Panc1 (cell line): ENCODE measurements at regions not wholly inside any gene's neighbourhood (a gene's known extent, or its start where the extent isn't known, plus 50 kb on each side); places are given as distances from the start of the nearest gene placed in this dataset.

ENCODE experiments used
- ATAC-seq: fragments of 200-7000 bp; cut with Tn5 transposase; 2 replicates; pipeline ENCODE4 v1.9.1; 2020; ENCODE audit warnings: mild to moderate bottlenecking, moderate library complexity
- BruUV-seq: library from RNA; stranded (reverse); fragments of 400-500 nt; replicated peaks from 2 replicates; lab custom pipeline; 2021; lab: Mats Ljungman, UMichigan
- CTCF ChIA-PET: fragments of 300-600 bp; sonication (Branson Sonifier 250); formaldehyde crosslinking; loops from one replicate; lab custom pipeline; 2022; ENCODE audit warnings: antibody characterized with exemption; lab: Charles Lee
- POLR2A ChIA-PET: fragments of 300-600 bp; sonication (Branson Sonifier 250); formaldehyde crosslinking; loops from one replicate; lab custom pipeline; 2022; ENCODE audit warnings: antibody characterized with exemption; lab: Charles Lee
- DNase-seq: peaks from one replicate; pipeline ENCODE4 v3.0.0-alpha.2; 2010; ENCODE audit warnings: low read depth, low spot score
- H3K27ac ChIP-seq: 2 replicates; pipeline ENCODE4 v1.5.1; 2011; ENCODE audit warnings: mild to moderate bottlenecking, low read length, inconsistent platforms
- H3K27me3 ChIP-seq: fragments of 200-500 bp; sonication (Bioruptor generic); 2 replicates; pipeline ENCODE4 v1.6.0; 2014; ENCODE audit warnings: low read length, inconsistent platforms; ENCODE audit not compliant: control insufficient read depth, insufficient read depth
- H3K36me3 ChIP-seq: fragments of 200-500 bp; sonication (Bioruptor generic); 2 replicates; pipeline ENCODE4 v1.5.1; 2014; ENCODE audit warnings: inconsistent platforms, mild to moderate bottlenecking, low read length, moderate library complexity; ENCODE audit not compliant: control insufficient read depth, insufficient read depth
- H3K4me1 ChIP-seq: 2 replicates; pipeline ENCODE4 v1.5.1; 2011; ENCODE audit warnings: inconsistent platforms, mild to moderate bottlenecking, low read length, moderate library complexity; ENCODE audit not compliant: control insufficient read depth, insufficient read depth
- H3K4me3 ChIP-seq, 2 experiments: 2 replicates each; pipeline ENCODE4 v1.5.1; 2011 to 2012; ENCODE audit warnings: low read depth in 2 of 2, low read length in 2 of 2, mild to moderate bottlenecking in 2 of 2, inconsistent platforms in 1 of 2, moderate library complexity in 1 of 2
- H3K9me3 ChIP-seq: fragments of 200-500 bp; sonication (Bioruptor generic); 2 replicates; pipeline ENCODE4 v1.5.1; 2014; ENCODE audit warnings: low read depth, mild to moderate bottlenecking, inconsistent platforms, low read length, moderate library complexity; ENCODE audit not compliant: control insufficient read depth, insufficient read depth
- CTCF ChIP-seq: fragments of 450-650 bp; IDR thresholded peaks from 2 replicates; pipeline ENCODE4 v1.5.1; 2017; ENCODE audit warnings: mild to moderate bottlenecking
- POLR2AphosphoS5 ChIP-seq: IDR thresholded peaks from 2 replicates; pipeline ENCODE4 v1.6.1; 2012; ENCODE audit warnings: mild to moderate bottlenecking, low read depth, low read length, moderate library complexity
- REST ChIP-seq, 2 experiments: IDR thresholded peaks; 2 replicates each; pipeline ENCODE4 v1.6.1; 2011 to 2012; ENCODE audit warnings: low read depth in 2 of 2, control low read depth in 1 of 2, low read length in 1 of 2, mild to moderate bottlenecking in 1 of 2, moderate library complexity in 1 of 2; ENCODE audit not compliant: insufficient read depth in 1 of 2
- SIN3A ChIP-seq: IDR thresholded peaks from 2 replicates; pipeline ENCODE4 v1.6.1; 2012; ENCODE audit warnings: low read depth, mild to moderate bottlenecking, low read length, moderate library complexity, borderline replicate concordance; ENCODE audit not compliant: insufficient read depth
- TCF7L2 ChIP-seq: IDR thresholded peaks from 2 replicates; pipeline ENCODE4 v1.6.1; 2011; ENCODE audit warnings: mild to moderate bottlenecking, low read depth, low read length, inconsistent platforms
- in situ Hi-C: cut with HindIII; loops from 2 replicates; pipeline ENCODE4 v1.10.0; 2016; ENCODE audit warnings: low sequenced_read_pairs, low pct_unique_long_range_greater_than_20kb
- intact Hi-C: fragments of 100-400 bp; cut with micrococcal nuclease; formaldehyde crosslinking; loops from one replicate; pipeline ENCODE4 v1.10.0; 2022; ENCODE audit not compliant: unreplicated experiment

- ChIA-PET CTCF (no interaction called here), POLR2A (interaction anchor here (0.5 kb wide), 1 partner anchor 555 kb away, joined by 5 read pairs; no protein-coding TSS in a partner anchor)
- Histone ChIP-seq H3K9me3 (no peaks in the 10 kb centered on the region), H3K4me1 (no peaks in the 10 kb centered on the region), H3K27ac (no peak overlapping the region), H3K36me3 (no peaks in the 10 kb centered on the region), H3K4me3 (no peak overlapping the region), H3K27me3 (no peaks in the 10 kb centered on the region)
- intact Hi-C loops: no loop called here
- DNase-seq (no peak), ATAC-seq (no peak)
- no TSS peak for BruUV-seq
- TF ChIP-seq POLR2AphosphoS5 (no peak), SIN3A (no peak), CTCF (no peak), REST (IDR thresholded peaks at IDR 0.05; ENCODE audit: insufficient read depth in 1 of 2, low read depth in 2 of 2, low read length in 1 of 2) (no peak), TCF7L2 (no peak)
- in situ Hi-C loops: no loop called here
These were observed 345.7 kb downstream of the GATA3 start for GRCh38 chr10:8400151-8400550.

GRCh38 chr10:8400892-8401291 is 346.4 kb downstream of the GATA3 start:
- H3K4me3 ChIP-seq: no peak overlapping the region
- H3K9me3 ChIP-seq: no peaks in the 10 kb centered on the region
- in situ Hi-C loops: no loop called here
- ChIA-PET CTCF (no interaction called here), POLR2A (no interaction called here)
- DNase-seq: no peak
- no peaks in the 10 kb centered on the region for H3K27me3 ChIP-seq
- no peak overlapping the region for H3K27ac ChIP-seq
- TF ChIP-seq CTCF (no peak), SIN3A (no peak), REST (IDR thresholded peaks at IDR 0.05; ENCODE audit: insufficient read depth in 1 of 2, low read depth in 2 of 2, low read length in 1 of 2) (no peak), POLR2AphosphoS5 (no peak), TCF7L2 (no peak)
- no peaks in the 10 kb centered on the region for H3K4me1 ChIP-seq
- BruUV-seq: no TSS peak
- H3K36me3 ChIP-seq: no peaks in the 10 kb centered on the region
- intact Hi-C loops: no loop called here
- no peak for ATAC-seq
